Right atrium auricular region (tissue), 2 donors: ENCODE measurements at regions not wholly inside any gene's neighbourhood (a gene's known extent, or its start where the extent isn't known, plus 50 kb on each side); places are given as distances from the start of the nearest gene placed in this dataset.

ENCODE experiments used
- DNase-seq: peaks from one replicate; pipeline ENCODE4 v3.0.0-alpha.2; 2019; ENCODE audit warnings: low spot score
- H3K27ac ChIP-seq, 2 donors: fragments of 200-600 bp; sonication (generic); 1 replicate in 1 of 2; 2 replicates in 1 of 2; pipeline ENCODE4 v1.5.1; 2016 to 2019
- H3K27me3 ChIP-seq, 2 donors: fragments of 200-600 bp; sonication (generic); one replicate each; pipeline versions ENCODE4 v1.5.1 to v1.6.0; 2017 to 2019
- H3K36me3 ChIP-seq: fragments of 200-600 bp; sonication (generic); one replicate; pipeline ENCODE4 v1.5.1; 2016
- H3K4me1 ChIP-seq, 2 donors: fragments of 200-600 bp; sonication (generic); one replicate each; pipeline versions ENCODE4 v1.5.1 to v1.6.0; 2017 to 2019
- H3K4me3 ChIP-seq, 2 donors: fragments of 200-600 bp; sonication (generic); 1 replicate in 1 of 2; 2 replicates in 1 of 2; pipeline ENCODE4 v1.5.1; 2017 to 2019; ENCODE audit warnings: mild to moderate bottlenecking in 1 of 2, moderate library complexity in 1 of 2
- H3K9me3 ChIP-seq, 2 donors: fragments of 200-600 bp; sonication (generic); one replicate each; pipeline ENCODE4 v1.5.1; 2019
- TF ChIP-seq, protein P1 (sequence below), 2 donors: fragments of 200-600 bp; sonication (generic); IDR thresholded peaks; one replicate each; pipeline ENCODE4 v1.5.1; 2019; ENCODE audit warnings: antibody characterized with exemption in 2 of 2

DNA sequence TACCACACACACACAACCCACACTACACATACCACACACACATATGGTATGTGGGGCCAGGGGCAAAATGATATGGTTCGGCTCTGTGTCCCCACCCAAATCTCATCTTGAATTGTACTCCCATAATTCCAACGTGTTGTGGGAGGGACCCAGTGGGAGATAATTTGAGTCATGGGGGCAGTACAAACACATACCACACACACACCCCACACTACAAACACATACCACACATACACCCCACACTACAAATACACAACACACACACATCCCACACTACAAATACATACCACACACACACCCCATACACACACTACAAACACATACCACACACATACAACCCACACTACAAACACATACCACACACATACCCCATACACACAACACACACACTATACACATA lies 117.8 kb downstream of the TTC32 start:
- H3K4me3 ChIP-seq, result no peak overlapping the region
- H3K4me1 ChIP-seq, result peaks cover 0 to 12% of the 10 kb centered on the region in 2 donors

DNA sequence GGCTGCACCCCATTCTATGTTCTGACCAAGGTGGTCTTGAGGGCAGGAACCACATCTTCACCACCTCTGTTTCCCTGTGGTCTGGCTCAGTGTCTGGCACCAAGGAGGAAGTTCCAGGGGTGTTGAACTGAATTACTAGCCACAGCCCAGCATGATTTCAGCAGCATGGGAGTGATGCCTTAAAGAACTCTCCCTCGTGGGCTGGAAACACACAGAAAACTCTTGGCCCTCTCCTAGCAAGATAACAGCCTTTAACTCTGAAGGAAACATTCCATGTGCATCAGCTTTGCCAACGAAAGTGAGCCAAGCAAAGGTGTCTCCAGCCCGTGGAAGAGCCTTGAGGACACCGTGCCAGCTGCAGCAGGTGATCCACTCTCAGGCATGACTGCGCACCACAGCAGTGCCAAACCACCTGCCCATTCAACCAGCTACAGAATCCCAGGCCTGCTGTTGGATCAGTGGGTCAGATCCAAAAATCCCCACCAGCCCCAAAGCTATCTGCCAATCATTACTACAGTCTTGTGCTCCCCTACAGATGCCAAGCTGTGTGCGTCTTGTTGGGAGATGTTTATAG lies 124.8 kb downstream of the TTC32 start:
- Histone ChIP-seq H3K9me3 (no peaks in the 10 kb centered on the region), H3K27me3 (no peaks in the 10 kb centered on the region), H3K36me3 (no peaks in the 10 kb centered on the region), H3K4me3 (no peak overlapping the region), H3K4me1 (peaks cover 0 to 4% of the 10 kb centered on the region in 2 donors), H3K27ac (no peak overlapping the region)
- TF ChIP-seq, protein P1, sequence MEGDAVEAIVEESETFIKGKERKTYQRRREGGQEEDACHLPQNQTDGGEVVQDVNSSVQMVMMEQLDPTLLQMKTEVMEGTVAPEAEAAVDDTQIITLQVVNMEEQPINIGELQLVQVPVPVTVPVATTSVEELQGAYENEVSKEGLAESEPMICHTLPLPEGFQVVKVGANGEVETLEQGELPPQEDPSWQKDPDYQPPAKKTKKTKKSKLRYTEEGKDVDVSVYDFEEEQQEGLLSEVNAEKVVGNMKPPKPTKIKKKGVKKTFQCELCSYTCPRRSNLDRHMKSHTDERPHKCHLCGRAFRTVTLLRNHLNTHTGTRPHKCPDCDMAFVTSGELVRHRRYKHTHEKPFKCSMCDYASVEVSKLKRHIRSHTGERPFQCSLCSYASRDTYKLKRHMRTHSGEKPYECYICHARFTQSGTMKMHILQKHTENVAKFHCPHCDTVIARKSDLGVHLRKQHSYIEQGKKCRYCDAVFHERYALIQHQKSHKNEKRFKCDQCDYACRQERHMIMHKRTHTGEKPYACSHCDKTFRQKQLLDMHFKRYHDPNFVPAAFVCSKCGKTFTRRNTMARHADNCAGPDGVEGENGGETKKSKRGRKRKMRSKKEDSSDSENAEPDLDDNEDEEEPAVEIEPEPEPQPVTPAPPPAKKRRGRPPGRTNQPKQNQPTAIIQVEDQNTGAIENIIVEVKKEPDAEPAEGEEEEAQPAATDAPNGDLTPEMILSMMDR (IDR thresholded peaks at IDR 0.05), result no peak
- DNase-seq, result no peak

More for the DNA sequence above, 117.8 kb downstream of the TTC32 start:
- TF ChIP-seq, protein P1 (IDR thresholded peaks at IDR 0.05), result no peak
- Histone ChIP-seq H3K27ac (no peak overlapping the region), H3K9me3 (no peaks in the 10 kb centered on the region), H3K27me3 (no peaks in the 10 kb centered on the region), H3K36me3 (no peaks in the 10 kb centered on the region)
- no peak for DNase-seq

DNA sequence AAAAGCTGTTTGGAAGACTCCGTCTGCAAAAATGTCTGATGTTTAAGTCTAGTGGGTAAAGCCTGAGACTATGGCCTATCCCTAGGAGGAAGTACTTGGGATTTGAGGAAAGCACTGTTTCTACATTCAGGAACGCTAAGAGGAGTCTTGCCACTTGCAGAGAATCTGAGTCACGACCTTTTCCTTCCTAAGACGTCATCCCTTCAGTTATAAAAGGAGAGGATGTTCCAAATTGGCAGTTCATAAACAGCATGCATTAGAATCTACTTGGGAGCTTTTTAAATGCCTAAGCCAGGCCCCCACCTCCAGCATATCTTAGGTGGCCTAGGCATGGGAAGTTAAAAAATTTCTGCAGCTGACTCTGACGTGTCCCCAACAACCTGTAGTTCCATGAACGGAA lies 125.9 kb downstream of the TTC32 start:
- no peak for DNase-seq
- TF ChIP-seq, protein P1 (IDR thresholded peaks at IDR 0.05), result no peak

DNA sequence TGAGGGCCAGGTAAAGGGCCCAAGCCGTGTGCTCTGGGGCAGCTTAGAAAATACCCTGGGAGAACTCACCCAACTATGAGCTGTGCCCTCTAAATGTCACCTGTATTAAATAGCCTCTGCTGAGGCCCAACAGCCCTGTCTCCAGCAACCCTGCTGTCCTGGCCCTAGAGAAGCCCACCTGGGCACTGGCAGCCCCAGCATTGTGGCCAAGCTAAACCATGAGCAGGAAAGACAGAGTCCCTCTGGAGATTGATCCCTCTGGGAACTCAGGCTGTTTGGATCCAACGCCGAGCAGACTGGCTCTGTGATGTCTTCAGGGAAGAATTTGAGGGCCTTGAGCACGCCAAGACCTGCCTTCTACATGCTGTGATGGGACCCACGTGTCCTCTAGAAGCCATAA lies 126.5 kb downstream of the TTC32 start:
- Histone ChIP-seq H3K36me3 (no peaks in the 10 kb centered on the region), H3K9me3 (no peaks in the 10 kb centered on the region), H3K27ac (no peak overlapping the region), H3K4me1 (peaks cover 0 to 4% of the 10 kb centered on the region in 2 donors), H3K4me3 (no peak overlapping the region), H3K27me3 (no peaks in the 10 kb centered on the region)
- TF ChIP-seq, protein P1 (IDR thresholded peaks at IDR 0.05), result no peak
- no peak for DNase-seq

More for the DNA sequence above, 125.9 kb downstream of the TTC32 start:
- H3K4me1 ChIP-seq, result peaks cover 0 to 4% of the 10 kb centered on the region in 2 donors
- no peaks in the 10 kb centered on the region for H3K27me3 ChIP-seq
- no peaks in the 10 kb centered on the region for H3K36me3 ChIP-seq
- no peak overlapping the region for H3K27ac ChIP-seq
- no peak overlapping the region for H3K4me3 ChIP-seq
- H3K9me3 ChIP-seq, result no peaks in the 10 kb centered on the region

DNA sequence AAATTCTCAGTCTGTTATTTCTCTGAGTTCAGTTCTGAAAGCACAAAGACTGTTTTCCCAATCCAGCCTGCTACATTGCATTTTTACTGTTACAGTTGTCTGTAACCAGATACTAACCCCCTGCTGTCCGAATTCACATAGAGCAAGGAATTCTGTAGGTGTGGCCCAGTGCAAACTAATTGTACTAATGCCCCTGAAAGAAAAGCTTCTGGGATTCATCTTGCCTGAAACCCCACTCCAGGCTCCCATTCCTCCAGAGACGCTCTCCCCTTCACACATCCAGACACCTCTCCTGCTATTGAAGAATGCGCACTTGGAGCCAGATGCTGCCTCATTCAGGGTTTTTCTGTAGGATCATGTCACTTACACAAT lies 127.0 kb downstream of the TTC32 start:
- H3K27ac ChIP-seq, result no peak overlapping the region
- no peaks in the 10 kb centered on the region for H3K27me3 ChIP-seq
- H3K9me3 ChIP-seq, result no peaks in the 10 kb centered on the region
- no peaks in the 10 kb centered on the region for H3K36me3 ChIP-seq
- TF ChIP-seq, protein P1 (IDR thresholded peaks at IDR 0.05), result no peak
- no peak for DNase-seq
- no peak overlapping the region for H3K4me3 ChIP-seq
- peaks cover 0 to 4% of the 10 kb centered on the region in 2 donors for H3K4me1 ChIP-seq

DNA sequence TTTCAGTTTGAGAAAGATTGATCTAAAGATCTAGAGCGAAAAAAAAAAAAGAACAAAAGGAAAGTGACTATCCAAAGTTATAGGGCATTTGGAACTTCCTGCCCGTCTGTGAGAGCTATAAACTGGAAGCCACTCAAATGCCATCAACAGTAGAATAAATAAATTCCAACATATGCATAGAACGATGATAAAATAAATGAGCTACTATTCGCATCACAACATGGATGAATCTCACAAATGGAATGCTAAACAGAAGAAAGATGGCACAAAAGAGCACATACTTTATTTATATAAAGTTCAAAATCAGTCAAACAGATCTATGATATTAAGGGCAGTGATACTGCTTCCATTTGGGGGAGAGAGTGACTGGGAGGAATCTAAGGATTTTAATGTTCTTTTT lies 128.8 kb downstream of the TTC32 start:
- H3K27ac ChIP-seq, result no peak overlapping the region
- TF ChIP-seq, protein P1 (IDR thresholded peaks at IDR 0.05), result no peak
- peaks cover 0 to 4% of the 10 kb centered on the region in 2 donors for H3K4me1 ChIP-seq
- H3K36me3 ChIP-seq, result no peaks in the 10 kb centered on the region
- no peak for DNase-seq
- H3K9me3 ChIP-seq, result no peaks in the 10 kb centered on the region
- no peaks in the 10 kb centered on the region for H3K27me3 ChIP-seq
- H3K4me3 ChIP-seq, result no peak overlapping the region
